OCI-LY7 (cell line): ENCODE measurements at regions not wholly inside any gene's neighbourhood (a gene's known extent, or its start where the extent isn't known, plus 50 kb on each side); places are given as distances from the start of the nearest gene placed in this dataset.

Experiments used
- EZH2phosphoT487 ChIP-seq: fragments of 200-600 bp; sonication (generic); IDR thresholded peaks from 2 replicates; pipeline ENCODE4 v1.6.1; 2018; ENCODE audit warnings: low read depth, borderline replicate concordance, mild to moderate bottlenecking, mixed run types, antibody characterized with exemption, low read length, moderate library complexity, mixed read lengths
- TF ChIP-seq, protein P1 (sequence below): fragments of 200-600 bp; sonication (generic); conservative IDR thresholded peaks from 2 replicates; pipeline ENCODE4 v1.5.1; 2014; ENCODE audit warnings: mild to moderate bottlenecking, antibody characterized with exemption, low read length, moderate library complexity, mixed read lengths

DNA sequence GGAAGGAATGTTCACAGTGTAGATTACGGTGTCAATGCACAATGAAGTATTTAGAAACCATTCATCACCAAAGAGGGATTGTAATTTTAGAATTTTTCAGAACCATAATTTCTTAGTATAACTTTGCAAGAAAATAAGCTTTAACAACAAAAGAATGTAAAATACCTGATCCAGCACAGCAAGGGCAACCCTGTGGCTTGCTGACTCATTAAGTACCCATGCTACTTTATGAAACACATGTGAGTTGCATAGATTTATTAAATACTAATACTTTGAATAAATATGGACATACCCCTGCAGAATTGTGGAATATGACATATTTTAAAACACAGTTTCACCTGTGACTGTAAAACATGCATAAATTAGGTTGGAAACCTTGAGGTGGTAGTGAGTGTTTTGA is 281.3 kb downstream of the ZNF248 start:
- TF ChIP-seq, protein P1, sequence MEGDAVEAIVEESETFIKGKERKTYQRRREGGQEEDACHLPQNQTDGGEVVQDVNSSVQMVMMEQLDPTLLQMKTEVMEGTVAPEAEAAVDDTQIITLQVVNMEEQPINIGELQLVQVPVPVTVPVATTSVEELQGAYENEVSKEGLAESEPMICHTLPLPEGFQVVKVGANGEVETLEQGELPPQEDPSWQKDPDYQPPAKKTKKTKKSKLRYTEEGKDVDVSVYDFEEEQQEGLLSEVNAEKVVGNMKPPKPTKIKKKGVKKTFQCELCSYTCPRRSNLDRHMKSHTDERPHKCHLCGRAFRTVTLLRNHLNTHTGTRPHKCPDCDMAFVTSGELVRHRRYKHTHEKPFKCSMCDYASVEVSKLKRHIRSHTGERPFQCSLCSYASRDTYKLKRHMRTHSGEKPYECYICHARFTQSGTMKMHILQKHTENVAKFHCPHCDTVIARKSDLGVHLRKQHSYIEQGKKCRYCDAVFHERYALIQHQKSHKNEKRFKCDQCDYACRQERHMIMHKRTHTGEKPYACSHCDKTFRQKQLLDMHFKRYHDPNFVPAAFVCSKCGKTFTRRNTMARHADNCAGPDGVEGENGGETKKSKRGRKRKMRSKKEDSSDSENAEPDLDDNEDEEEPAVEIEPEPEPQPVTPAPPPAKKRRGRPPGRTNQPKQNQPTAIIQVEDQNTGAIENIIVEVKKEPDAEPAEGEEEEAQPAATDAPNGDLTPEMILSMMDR = no peak
- no peak for TF ChIP-seq EZH2phosphoT487
